ENCODE measurements at regions not wholly inside any gene's neighbourhood (a gene's known extent, or its start where the extent isn't known, plus 50 kb on each side); places are given as distances from the start of the nearest gene placed in this dataset.
"Not testable (repeated sequence)": the region's sequence is repeated elsewhere in the genome, so short reads cannot be mapped to it uniquely, and the experiment has no call there.

DNA sequence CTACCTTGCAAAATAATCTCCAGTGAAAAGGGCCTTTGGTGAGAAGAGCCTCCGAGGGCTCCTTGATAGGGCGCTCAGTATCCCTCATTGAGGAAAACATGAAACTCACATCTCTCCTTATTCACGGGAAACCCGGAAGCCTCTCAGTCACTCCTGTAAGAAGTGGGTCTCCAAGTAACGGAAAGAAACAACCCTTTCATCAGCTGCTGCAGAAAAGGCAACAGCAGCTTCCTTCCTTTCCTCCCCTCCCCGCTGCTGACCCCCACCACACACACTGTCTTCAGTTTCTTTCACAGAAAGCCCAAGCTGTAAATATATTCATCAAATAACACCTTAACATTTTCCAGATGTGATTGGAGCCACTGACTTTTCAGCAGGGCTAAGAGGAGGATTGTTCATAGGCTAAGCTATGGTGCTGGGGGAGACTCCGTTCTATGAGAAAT is 81.4 kb downstream of the C9orf152 start:
- DNase-seq: no peak

DNA sequence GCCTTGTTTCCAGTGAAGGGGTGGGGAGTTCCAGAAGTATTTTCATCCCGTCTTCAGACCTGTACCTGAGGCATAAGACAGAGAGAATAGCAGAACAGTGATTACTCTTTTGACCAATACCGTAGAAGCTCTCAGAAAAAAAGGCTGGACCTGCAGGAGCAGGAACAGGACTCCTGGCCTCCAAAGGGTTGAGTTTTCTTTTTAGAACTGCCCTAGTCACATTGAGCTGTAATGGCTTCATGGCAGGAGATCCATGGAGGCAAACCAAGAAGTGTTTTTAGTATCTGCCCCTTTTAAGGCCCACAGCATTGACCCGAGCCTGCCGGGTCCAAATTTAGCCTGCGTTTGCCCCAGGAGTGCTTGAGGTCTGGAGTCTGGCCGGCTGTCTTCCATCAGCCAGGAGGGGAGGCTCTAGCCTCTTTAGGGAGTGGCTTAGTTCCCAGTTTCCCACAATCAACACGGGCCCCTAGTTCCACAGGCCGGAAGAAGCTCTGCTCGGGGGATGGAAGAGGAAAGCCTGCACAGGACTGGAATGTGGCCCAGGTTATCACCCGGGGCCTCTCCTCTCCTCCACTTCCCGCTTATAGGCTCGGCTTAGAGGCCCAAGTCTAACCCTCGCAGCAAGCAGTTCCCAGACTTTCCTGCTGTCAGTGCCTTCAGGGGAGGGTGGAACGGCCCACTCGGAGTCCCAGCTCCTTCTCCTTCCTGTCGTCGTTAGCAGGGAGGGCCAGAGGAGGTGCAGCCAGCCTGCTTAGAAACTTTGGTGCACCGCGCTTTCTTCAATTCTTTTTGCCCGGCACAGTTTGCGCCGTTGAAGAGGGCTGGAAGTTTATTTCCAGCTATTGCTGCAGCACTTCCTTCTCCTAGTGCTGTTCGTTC is 80.7 kb downstream of the C9orf152 start:
- DNase-seq: no peak

GRCh38 chr9:110128664-110129329 is 79.2 kb downstream of the C9orf152 start:
- peak; percentile 14 for DNase-seq

DNA sequence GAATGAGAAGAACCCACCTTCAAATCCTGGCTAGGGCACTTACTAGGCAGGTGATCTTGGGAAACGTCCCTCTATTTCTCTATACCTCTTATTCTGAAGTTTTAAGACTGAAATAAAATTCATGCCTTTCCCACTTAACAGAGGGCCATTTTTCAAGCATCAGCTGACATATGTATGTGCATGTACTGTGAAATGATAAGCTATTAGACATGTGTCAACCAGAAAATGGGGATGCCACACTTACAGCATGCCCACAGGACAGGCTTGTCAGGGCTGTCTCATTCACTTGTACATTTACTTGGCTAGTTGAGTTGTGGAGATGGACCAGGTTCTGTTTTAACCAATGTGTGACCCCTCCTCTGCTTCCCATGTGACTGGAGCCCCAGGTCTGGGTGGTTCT is 78.5 kb downstream of the C9orf152 start:
- DNase-seq: no peak

DNA sequence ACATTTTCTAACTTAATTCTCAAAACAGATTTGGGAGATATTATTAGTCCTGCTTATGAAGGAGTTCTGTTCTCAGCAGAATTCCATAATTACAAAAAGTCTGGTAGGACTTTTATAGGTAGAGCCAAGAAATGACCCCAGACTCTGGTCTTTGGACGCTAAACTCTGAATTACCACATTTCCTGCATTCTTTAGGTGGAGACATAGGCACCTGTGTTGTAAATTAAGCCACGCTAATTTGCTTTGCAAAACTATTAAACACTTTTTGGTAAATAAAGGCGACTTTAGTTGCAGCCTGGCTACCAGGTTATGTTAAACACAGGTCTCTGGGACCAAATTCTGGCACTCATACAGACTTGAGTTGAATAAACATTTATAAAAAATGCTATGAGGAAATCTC is 77.7 kb downstream of the C9orf152 start:
- no peak for DNase-seq

DNA sequence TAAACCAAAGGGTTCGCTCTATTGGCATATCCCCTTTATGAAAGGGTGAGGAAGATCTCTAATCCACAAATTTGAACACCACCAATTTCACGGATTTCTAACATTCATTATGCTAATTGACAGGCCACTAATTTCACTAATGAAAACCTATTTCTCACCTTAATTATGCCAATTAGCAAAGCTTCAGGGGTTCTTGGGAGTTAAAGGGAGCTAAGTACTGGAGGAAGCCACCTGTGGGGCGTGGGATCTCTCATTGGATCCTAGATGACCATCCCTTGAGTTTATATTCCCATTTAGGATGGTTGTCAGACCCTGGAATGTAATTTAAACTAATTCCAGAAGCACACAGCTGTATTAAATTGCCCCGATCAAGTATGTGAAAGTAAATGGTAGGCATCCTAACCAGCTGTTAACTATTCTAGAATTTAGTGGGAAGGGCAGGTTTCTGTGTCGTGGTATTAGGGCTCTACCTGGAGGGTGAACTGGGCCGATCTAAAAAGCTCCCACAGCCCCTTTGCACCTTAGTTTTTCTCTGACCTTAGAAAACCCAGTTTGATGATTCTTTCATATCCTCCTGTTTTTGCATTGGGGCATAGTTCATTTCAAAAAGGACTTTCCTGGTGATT is 77.1 kb downstream of the C9orf152 start:
- no peak for DNase-seq

DNA sequence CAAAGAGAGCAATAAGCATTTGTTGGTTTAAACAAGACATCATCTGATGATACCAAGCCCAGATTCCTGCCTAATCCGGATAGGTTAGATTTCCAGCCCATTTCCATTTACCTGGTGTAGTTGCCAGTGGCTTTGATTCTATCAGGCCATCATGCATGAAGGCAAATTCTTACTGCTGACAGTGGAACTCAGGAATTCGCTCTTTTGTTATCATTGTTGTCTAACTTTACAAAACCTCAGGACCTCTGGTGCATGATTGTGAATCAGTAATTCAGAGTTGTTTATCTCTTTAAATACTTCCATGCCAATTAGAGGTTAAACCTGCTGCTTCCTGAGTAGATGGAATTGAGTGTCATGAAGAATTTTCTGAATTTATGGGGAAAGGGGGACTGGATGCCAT is 76.5 kb downstream of the C9orf152 start:
- no peak for DNase-seq

DNA sequence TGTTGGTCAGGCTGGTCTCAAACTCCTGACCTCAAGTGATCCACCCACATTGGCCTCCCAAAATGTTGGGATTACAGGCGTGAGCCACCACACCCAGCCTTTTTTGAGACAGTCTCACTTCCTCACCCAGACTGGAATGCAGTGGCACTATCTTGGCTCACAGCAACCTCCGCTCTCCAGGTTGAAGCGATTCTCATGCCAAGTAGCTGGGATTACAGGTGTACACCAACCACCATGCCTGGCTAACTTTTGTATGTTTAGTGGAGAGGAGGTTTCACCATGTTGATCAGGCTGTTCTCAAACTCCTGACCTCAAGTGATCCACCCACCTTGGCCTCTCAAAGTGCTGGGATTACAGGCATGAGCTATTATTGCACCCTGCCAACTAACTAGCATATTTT is 75.4 kb downstream of the C9orf152 start:
- not testable (repeated sequence) for DNase-seq

DNA sequence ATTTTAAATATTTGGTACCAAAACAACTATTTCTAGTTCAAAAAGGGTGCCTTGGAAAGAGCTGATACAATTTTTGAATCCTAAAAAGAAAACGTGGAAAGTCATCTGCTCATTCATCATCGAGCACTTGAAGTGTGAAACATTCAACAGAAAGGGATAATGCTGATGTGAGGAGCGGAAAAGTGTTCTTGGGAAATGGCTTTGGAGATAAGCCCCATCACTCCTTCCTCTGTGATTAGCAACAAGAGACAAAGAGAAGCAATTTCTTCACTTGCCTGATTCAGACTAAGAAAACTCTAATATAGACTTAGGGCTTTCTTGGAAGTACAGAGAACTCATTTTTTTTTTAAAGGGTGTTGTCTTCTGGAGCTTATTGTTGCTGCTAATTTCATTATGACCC is 74.9 kb downstream of the C9orf152 start:
- no peak for DNase-seq

DNA sequence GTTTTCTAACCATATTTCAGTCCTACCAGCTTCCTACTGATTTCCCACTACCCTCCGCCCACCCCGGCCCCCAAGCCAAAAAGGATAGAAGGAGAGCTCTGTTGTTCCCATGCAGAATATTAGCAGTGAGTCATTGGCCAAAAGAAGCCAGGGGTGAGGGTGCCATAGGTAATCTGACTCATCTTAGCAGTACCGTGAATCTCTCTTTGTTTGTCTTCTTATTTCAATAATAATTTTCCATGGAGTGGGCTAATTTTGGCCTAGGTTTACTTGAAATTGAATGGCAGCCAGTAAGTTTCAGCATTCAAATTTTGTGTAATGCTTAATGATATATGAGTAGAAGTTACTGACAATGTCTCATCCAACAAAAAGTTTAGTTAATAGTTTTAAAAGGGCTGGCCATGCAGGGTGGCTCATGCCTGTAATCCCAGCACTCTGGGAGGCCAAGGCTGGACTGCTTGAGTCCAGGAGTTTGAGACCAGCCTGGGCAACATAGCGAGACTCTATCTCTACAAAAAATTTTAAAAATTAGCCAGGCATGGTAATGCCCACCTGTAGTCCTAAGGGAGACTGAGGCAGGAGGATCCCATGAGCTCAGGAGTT is 74.2 kb downstream of the C9orf152 start:
- no peak for DNase-seq

DNA sequence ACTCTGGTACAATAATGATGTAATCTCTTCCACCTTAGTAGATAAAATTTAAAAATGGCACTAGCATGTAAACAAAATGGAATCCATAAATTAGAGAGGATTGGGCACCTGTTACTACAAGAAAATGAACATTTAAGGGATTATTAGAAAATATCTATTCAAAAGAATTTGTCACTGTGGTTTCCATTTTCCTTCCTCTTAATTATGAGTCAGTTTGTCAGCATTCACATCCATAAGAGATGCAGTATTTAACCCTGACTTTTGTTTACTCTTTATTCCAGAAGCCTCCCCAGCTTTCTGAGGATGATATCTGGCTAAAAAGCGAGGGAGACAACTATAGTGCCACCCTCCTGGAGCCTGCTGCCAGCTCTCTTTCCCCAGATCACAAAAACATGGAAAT is 72.1 kb downstream of the C9orf152 start:
- DNase-seq: no peak

DNA sequence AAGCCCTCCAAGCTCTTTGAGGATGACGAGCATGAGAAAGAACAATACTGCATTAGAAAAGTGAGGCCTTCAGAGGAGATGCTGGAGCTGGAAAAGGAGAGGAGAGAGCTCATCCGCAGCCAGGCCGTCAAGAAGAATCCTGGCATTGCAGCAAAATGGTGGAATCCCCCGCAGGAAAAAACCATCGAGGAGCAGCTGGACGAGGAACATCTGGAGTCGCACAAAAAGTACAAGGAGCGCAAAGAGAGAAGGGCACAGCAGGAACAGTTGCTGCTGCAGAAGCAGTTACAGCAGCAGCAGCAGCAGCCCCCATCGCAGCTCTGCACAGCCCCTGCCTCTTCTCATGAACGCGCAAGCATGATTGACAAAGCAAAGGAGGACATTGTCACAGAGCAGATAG is 71.2 kb downstream of the C9orf152 start:
- no peak for DNase-seq

DNA sequence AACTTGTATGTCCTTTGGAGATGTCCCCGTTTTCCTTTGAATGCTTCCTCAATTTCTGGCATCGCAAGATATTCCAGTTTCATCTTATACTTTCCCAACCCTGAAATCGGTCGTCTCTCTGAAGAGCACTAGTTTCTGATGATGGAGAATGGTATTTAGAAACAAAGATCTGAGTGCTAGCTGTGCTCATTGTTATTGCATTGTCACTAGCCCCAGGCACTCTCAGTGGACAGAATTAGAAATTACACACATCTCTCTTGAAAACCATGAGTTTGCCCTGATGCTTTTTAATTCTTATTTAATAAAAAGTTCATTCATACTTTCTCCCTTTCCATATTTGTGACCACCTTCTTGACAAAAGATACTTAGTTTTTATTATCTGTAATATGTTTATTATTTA is 67.7 kb downstream of the C9orf152 start:
- no peak for DNase-seq

- DNase-seq: no peak
Measured at GRCh38 chr9:110141227-110141793, 66.6 kb downstream of the C9orf152 start.

GRCh38 chr9:110142253-110142652 is 65.7 kb downstream of the C9orf152 start:
- DNase-seq: no peak

DNA sequence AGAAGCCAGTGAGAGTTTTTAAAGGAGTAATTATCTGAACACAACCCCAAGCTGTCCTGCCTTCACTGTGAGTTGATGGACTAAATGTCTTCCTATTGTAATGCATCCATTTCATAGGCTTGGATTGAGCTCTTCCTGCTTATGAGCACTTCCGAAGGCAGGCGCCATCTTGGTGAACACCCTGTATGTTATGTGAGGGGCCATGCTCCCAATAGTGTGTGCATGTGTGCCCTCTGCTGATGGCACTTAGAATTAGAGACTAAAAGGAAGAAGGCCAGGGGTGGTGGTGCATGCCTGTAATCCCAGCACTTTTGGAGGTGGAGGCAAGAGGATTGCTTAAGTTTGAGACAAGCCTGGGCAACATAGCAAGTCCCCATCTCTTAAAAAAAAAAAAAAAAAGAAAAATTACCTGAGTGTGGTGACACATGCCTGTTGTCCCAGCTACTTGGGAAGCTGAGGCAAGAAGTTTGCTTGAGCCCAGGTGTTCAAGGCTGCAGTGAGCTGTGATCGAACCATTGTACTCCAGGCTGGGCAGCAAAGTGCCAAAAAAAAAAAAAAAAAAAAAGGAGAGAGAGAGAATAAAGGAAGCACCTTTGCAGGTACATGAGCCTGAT is 65.0 kb downstream of the C9orf152 start:
- no peak for DNase-seq

DNA sequence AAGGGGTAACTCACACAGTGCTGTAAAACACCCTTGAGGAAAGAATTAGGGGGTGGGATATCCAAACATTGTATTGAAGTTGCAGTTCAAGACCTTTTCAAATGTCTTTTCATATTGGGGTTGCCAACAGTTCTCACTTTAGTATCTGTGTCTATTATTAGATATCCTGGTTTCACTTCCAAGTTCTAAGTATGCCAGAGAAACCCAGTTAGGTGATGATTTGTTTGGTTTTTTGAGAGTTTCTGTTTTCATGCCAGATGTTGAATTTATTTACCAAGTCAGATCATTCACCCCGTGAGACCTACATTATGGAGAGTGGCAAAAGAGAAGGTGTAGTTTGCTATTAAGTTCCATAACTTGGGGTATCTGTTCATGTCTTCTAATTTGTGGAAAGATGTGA is 64.5 kb downstream of the C9orf152 start:
- DNase-seq: no peak

GRCh38 chr9:110143950-110144545 is 63.9 kb downstream of the C9orf152 start:
- DNase-seq: peak; percentile 34

DNA sequence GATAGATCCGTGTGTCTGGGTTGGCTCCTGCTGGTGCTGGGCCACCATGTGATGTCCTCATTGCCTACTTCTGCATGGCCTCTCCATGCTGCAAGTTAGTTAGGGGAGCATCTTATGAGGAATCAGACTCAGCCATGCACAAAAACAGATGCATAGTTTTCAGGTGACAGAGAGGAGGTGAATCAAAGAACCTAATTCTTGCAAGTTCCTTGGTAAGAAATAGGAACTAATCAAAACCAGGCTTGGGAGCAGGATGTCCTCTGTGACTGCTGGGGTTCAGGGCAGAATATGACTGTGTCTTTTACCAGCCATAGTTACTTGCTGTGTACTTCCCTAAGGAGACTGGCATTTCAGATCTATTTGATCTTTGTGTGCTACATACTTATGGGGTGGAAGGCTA is 61.6 kb downstream of the C9orf152 start:
- DNase-seq: no peak

GRCh38 chr9:110148384-110148783 is 59.6 kb downstream of the C9orf152 start:
- peak; percentile 36 for DNase-seq

DNA sequence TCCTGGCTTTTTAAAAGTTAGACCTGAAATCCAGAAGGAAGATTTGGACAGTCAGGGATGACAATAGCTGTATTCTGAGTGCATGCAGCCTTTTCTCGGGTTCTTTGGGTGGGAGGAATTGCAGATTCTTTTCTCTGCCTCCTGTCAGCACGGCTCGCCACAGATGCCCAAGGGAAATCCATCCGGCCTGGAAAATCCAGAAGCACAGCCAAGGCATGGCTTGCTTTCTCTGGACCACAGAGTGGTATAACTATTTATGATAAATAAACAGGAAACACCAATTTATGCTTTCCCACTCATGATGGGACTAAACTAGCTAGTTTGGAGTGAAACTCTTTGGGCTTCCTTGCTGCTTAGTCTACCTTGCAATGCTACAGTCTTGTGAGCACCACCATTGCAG is 59.1 kb downstream of the C9orf152 start:
- no peak for DNase-seq
